Adipocyte (in vitro differentiated cells): ENCODE measurements at regions not wholly inside any gene's neighbourhood (a gene's known extent, or its start where the extent isn't known, plus 50 kb on each side); places are given as distances from the start of the nearest gene placed in this dataset.
"Not testable (repeated sequence)": the region's sequence is repeated elsewhere in the genome, so short reads cannot be mapped to it uniquely, and the experiment has no call there.

Experiments
- DNase-seq: peaks from one replicate; pipeline ENCODE4 v3.0.0-alpha.2; 2015; ENCODE audit warnings: low read depth
- H3K27me3 ChIP-seq: replicated peaks from 2 replicates; pipeline ENCODE4 v1.7.0; 2013; ENCODE audit warnings: mild to moderate bottlenecking, low read length, moderate library complexity; ENCODE audit not compliant: control insufficient read depth, insufficient read depth
- H3K36me3 ChIP-seq: 2 replicates; pipeline ENCODE4 v1.7.0; 2013; ENCODE audit warnings: low read length, mild to moderate bottlenecking, moderate library complexity; ENCODE audit not compliant: control insufficient read depth, insufficient read depth, severe bottlenecking
- H3K4me1 ChIP-seq: 2 replicates; pipeline ENCODE4 v1.7.0; 2013; ENCODE audit warnings: mild to moderate bottlenecking, low read length, moderate library complexity; ENCODE audit not compliant: control insufficient read depth, insufficient read depth
- H3K4me3 ChIP-seq: 2 replicates; pipeline ENCODE4 v1.7.0; 2013; ENCODE audit warnings: mild to moderate bottlenecking, low read length, moderate library complexity
- H3K9ac ChIP-seq: 2 replicates; pipeline ENCODE4 v1.7.0; 2013; ENCODE audit warnings: mild to moderate bottlenecking, low read length, moderate library complexity
- H3K9me3 ChIP-seq: 2 replicates; pipeline ENCODE4 v1.7.0; 2013; ENCODE audit warnings: mild to moderate bottlenecking, low read length, moderate library complexity; ENCODE audit not compliant: control insufficient read depth

- peaks cover 42% of the 10 kb centered on the region for H3K27me3 ChIP-seq
- no peak overlapping the region for H3K9ac ChIP-seq
- H3K4me3 ChIP-seq = no peak overlapping the region
- no peaks in the 10 kb centered on the region for H3K36me3 ChIP-seq
- peaks cover 25% of the 10 kb centered on the region for H3K9me3 ChIP-seq
- H3K4me1 ChIP-seq = peaks cover 13% of the 10 kb centered on the region
- DNase-seq = no peak
Measured at GRCh38 chrX:68980906-68981616, 152.2 kb downstream of the EFNB1 start.

GRCh38 chrX:68978655-68979054 lies 149.8 kb downstream of the EFNB1 start:
- no peak for DNase-seq
- no peak overlapping the region for H3K9ac ChIP-seq
- H3K27me3 ChIP-seq = peaks cover 32% of the 10 kb centered on the region
- H3K9me3 ChIP-seq = peaks cover 47% of the 10 kb centered on the region
- no peaks in the 10 kb centered on the region for H3K36me3 ChIP-seq
- no peak overlapping the region for H3K4me3 ChIP-seq
- peaks cover 13% of the 10 kb centered on the region for H3K4me1 ChIP-seq

- H3K9ac ChIP-seq = no peak overlapping the region
- no peak overlapping the region for H3K4me3 ChIP-seq
- H3K36me3 ChIP-seq = no peaks in the 10 kb centered on the region
- peaks cover 28% of the 10 kb centered on the region for H3K27me3 ChIP-seq
- H3K9me3 ChIP-seq = peaks cover 51% of the 10 kb centered on the region
- DNase-seq = peak; percentile 34
- peaks cover 13% of the 10 kb centered on the region for H3K4me1 ChIP-seq
Measured at GRCh38 chrX:68978255-68978654, 149.4 kb downstream of the EFNB1 start.

GRCh38 chrX:68953331-68953730 lies 124.5 kb downstream of the EFNB1 start:
- peaks cover 18% of the 10 kb centered on the region for H3K27me3 ChIP-seq
- DNase-seq = no peak
- H3K4me1 ChIP-seq = no peaks in the 10 kb centered on the region
- no peak overlapping the region for H3K9ac ChIP-seq
- H3K9me3 ChIP-seq = peaks cover 38% of the 10 kb centered on the region
- no peak overlapping the region for H3K4me3 ChIP-seq
- H3K36me3 ChIP-seq = no peaks in the 10 kb centered on the region

- peaks cover 34% of the 10 kb centered on the region for H3K9me3 ChIP-seq
- not testable (repeated sequence) for H3K9ac ChIP-seq, H3K36me3 ChIP-seq, H3K4me1 ChIP-seq, DNase-seq, H3K4me3 ChIP-seq
- peaks cover 24% of the 10 kb centered on the region for H3K27me3 ChIP-seq
Measured at GRCh38 chrX:68951942-68952619, 123.3 kb downstream of the EFNB1 start.

- H3K9me3 ChIP-seq = peaks cover 30% of the 10 kb centered on the region
- peaks cover 22% of the 10 kb centered on the region for H3K27me3 ChIP-seq
- no peak overlapping the region for H3K9ac ChIP-seq
- H3K36me3 ChIP-seq = no peaks in the 10 kb centered on the region
- peak; percentile 32 for DNase-seq
- H3K4me3 ChIP-seq = no peak overlapping the region
- peaks cover 2% of the 10 kb centered on the region for H3K4me1 ChIP-seq
Measured at GRCh38 chrX:68950937-68951336, 122.1 kb downstream of the EFNB1 start.

GRCh38 chrX:68947882-68948605 lies 119.2 kb downstream of the EFNB1 start:
- Histone ChIP-seq H3K36me3 (no peaks in the 10 kb centered on the region), H3K9ac (no peak overlapping the region), H3K4me1 (peaks cover 12% of the 10 kb centered on the region), H3K27me3 (peaks cover 11% of the 10 kb centered on the region), H3K9me3 (peaks cover 3% of the 10 kb centered on the region), H3K4me3 (no peak overlapping the region)
- DNase-seq = no peak

GRCh38 chrX:68945603-68946228 lies 116.9 kb downstream of the EFNB1 start:
- H3K4me3 ChIP-seq = no peak overlapping the region
- DNase-seq = peak; percentile 56
- peaks cover 3% of the 10 kb centered on the region for H3K9me3 ChIP-seq
- H3K9ac ChIP-seq = no peak overlapping the region
- H3K36me3 ChIP-seq = no peaks in the 10 kb centered on the region
- H3K4me1 ChIP-seq = peaks cover 14% of the 10 kb centered on the region
- peaks cover 11% of the 10 kb centered on the region for H3K27me3 ChIP-seq

GRCh38 chrX:68945081-68945602 lies 116.3 kb downstream of the EFNB1 start:
- no peak overlapping the region for H3K4me3 ChIP-seq
- no peak overlapping the region for H3K9ac ChIP-seq
- no peak for DNase-seq
- peaks cover 11% of the 10 kb centered on the region for H3K27me3 ChIP-seq
- H3K36me3 ChIP-seq = no peaks in the 10 kb centered on the region
- H3K4me1 ChIP-seq = peaks cover 14% of the 10 kb centered on the region
- H3K9me3 ChIP-seq = peaks cover 3% of the 10 kb centered on the region

- peaks cover 7% of the 10 kb centered on the region for H3K27me3 ChIP-seq
- no peaks in the 10 kb centered on the region for H3K9me3 ChIP-seq
- H3K9ac ChIP-seq = no peak overlapping the region
- H3K4me3 ChIP-seq = no peak overlapping the region
- DNase-seq = no peak
- peaks cover 14% of the 10 kb centered on the region for H3K4me1 ChIP-seq
- no peaks in the 10 kb centered on the region for H3K36me3 ChIP-seq
Measured at GRCh38 chrX:68944211-68944610, 115.4 kb downstream of the EFNB1 start.

- no peak for DNase-seq
- peaks cover 7% of the 10 kb centered on the region for H3K27me3 ChIP-seq
- H3K4me1 ChIP-seq = peaks cover 26% of the 10 kb centered on the region
Measured at GRCh38 chrX:68942840-68943239, 114.0 kb downstream of the EFNB1 start.

More at GRCh38 chrX:68942840-68943239, 114.0 kb downstream of the EFNB1 start:
- Histone ChIP-seq H3K9me3 (no peaks in the 10 kb centered on the region), H3K4me3 (no peak overlapping the region), H3K9ac (no peak overlapping the region), H3K36me3 (no peaks in the 10 kb centered on the region)
